Endothelial cell (in vitro differentiated cells): ENCODE measurements at regions not wholly inside any gene's neighbourhood (a gene's known extent, or its start where the extent isn't known, plus 50 kb on each side); places are given as distances from the start of the nearest gene placed in this dataset.

Source experiments
- DNase-seq: peaks from one replicate; pipeline ENCODE4 v3.0.0; 2021; ENCODE audit warnings: low spot score
- H3K27ac Mint-ChIP-seq: one replicate; pipeline ENCODE4 v1.8.0; 2021; ENCODE audit warnings: mixed read lengths, inconsistent platforms; ENCODE audit not compliant: unreplicated experiment
- H3K27me3 Mint-ChIP-seq: one replicate; pipeline ENCODE4 v1.8.0; 2021; ENCODE audit warnings: mild to moderate bottlenecking, moderate library complexity, mixed read lengths, inconsistent platforms; ENCODE audit not compliant: unreplicated experiment
- H3K36me3 Mint-ChIP-seq: one replicate; pipeline ENCODE4 v1.8.0; 2021; ENCODE audit warnings: mild to moderate bottlenecking, low read depth, mixed read lengths, inconsistent platforms; ENCODE audit not compliant: unreplicated experiment
- H3K4me1 Mint-ChIP-seq: one replicate; pipeline ENCODE4 v1.8.0; 2021; ENCODE audit warnings: mild to moderate bottlenecking, mixed read lengths, inconsistent platforms; ENCODE audit not compliant: unreplicated experiment
- H3K4me3 Mint-ChIP-seq: one replicate; pipeline ENCODE4 v1.8.0; 2021; ENCODE audit warnings: mild to moderate bottlenecking, mixed read lengths, inconsistent platforms; ENCODE audit not compliant: unreplicated experiment
- H3K9me3 Mint-ChIP-seq: one replicate; pipeline ENCODE4 v1.8.0; 2021; ENCODE audit warnings: mixed read lengths, inconsistent platforms; ENCODE audit not compliant: unreplicated experiment
- CTCF ChIP-seq: fragments of 200-600 bp; sonication (generic); IDR thresholded peaks from one replicate; pipeline ENCODE4 v1.5.0; 2021; ENCODE audit warnings: antibody characterized with exemption; ENCODE audit not compliant: unreplicated experiment

GRCh38 chr5:51495672-51496071 lies 112.4 kb downstream of the ISL1 start:
- no peak overlapping the region for H3K27ac Mint-ChIP-seq
- H3K9me3 Mint-ChIP-seq = no peaks in the 10 kb centered on the region
- TF ChIP-seq CTCF = no peak
- no peaks in the 10 kb centered on the region for H3K4me1 Mint-ChIP-seq
- H3K4me3 Mint-ChIP-seq = no peak overlapping the region
- no peak for DNase-seq
- no peaks in the 10 kb centered on the region for H3K27me3 Mint-ChIP-seq
- H3K36me3 Mint-ChIP-seq = no peaks in the 10 kb centered on the region

GRCh38 chr5:51517838-51518237 lies 134.6 kb downstream of the ISL1 start:
- H3K4me3 Mint-ChIP-seq = no peak overlapping the region
- H3K27me3 Mint-ChIP-seq = no peaks in the 10 kb centered on the region
- TF ChIP-seq CTCF = no peak
- no peak overlapping the region for H3K27ac Mint-ChIP-seq
- no peaks in the 10 kb centered on the region for H3K4me1 Mint-ChIP-seq
- H3K36me3 Mint-ChIP-seq = no peaks in the 10 kb centered on the region
- no peak for DNase-seq
- H3K9me3 Mint-ChIP-seq = no peaks in the 10 kb centered on the region

GRCh38 chr5:51518607-51519006 lies 135.4 kb downstream of the ISL1 start:
- H3K27ac Mint-ChIP-seq = no peak overlapping the region
- H3K27me3 Mint-ChIP-seq = no peaks in the 10 kb centered on the region
- H3K36me3 Mint-ChIP-seq = no peaks in the 10 kb centered on the region
- H3K4me3 Mint-ChIP-seq = no peak overlapping the region
- H3K9me3 Mint-ChIP-seq = no peaks in the 10 kb centered on the region
- TF ChIP-seq CTCF = no peak
- no peaks in the 10 kb centered on the region for H3K4me1 Mint-ChIP-seq
- no peak for DNase-seq

- Mint-ChIP-seq H3K4me1 (no peaks in the 10 kb centered on the region), H3K36me3 (no peaks in the 10 kb centered on the region), H3K4me3 (no peak overlapping the region), H3K9me3 (no peaks in the 10 kb centered on the region), H3K27ac (no peak overlapping the region), H3K27me3 (no peaks in the 10 kb centered on the region)
- no peak for TF ChIP-seq CTCF
- DNase-seq = no peak
Observed at GRCh38 chr5:51521583-51521982, 138.3 kb downstream of the ISL1 start.

- Mint-ChIP-seq H3K9me3 (no peaks in the 10 kb centered on the region), H3K27ac (no peak overlapping the region), H3K4me3 (no peak overlapping the region), H3K4me1 (peaks cover 5% of the 10 kb centered on the region), H3K36me3 (no peaks in the 10 kb centered on the region), H3K27me3 (no peaks in the 10 kb centered on the region)
- no peak for DNase-seq
- no peak for TF ChIP-seq CTCF
Observed at GRCh38 chr5:51539232-51539631, 156.0 kb downstream of the ISL1 start.
